ENCODE measurements at regions not wholly inside any gene's neighbourhood (a gene's known extent, or its start where the extent isn't known, plus 50 kb on each side); places are given as distances from the start of the nearest gene placed in this dataset.

DNA sequence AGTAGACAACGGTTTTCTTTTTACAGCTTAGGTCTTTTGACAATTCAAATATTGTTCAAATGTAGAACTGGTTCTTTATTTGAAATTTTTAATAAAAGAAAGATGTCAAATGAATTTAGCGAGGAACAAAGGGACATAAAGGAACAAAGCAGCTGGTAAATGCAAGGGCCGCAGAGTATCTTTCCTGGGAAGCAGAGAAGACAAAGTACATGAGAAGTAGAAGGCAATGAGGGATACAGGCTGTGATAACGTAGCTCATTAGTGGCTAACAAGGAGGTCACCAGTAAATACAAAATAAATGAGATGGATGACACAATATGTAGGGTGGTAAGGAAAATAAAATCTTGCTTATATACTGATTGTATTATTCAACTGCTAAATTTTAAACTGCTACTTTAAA lies 762.8 kb downstream of the VGLL3 start:
- TF ChIP-seq POLR2A (IDR thresholded peaks at IDR 0.05) (no peak), EP300 (IDR thresholded peaks at IDR 0.05) (no peak), CTCF (IDR thresholded peaks at IDR 0.05) (no peak)
